NCI-H345 (cell line): ENCODE measurements at regions not wholly inside any gene's neighbourhood (a gene's known extent, or its start where the extent isn't known, plus 50 kb on each side); places are given as distances from the start of the nearest gene placed in this dataset.

Experiments used
- DNase-seq: peaks from one replicate; lab custom pipeline; 2025; lab: John Stamatoyannopoulos, UW

DNA sequence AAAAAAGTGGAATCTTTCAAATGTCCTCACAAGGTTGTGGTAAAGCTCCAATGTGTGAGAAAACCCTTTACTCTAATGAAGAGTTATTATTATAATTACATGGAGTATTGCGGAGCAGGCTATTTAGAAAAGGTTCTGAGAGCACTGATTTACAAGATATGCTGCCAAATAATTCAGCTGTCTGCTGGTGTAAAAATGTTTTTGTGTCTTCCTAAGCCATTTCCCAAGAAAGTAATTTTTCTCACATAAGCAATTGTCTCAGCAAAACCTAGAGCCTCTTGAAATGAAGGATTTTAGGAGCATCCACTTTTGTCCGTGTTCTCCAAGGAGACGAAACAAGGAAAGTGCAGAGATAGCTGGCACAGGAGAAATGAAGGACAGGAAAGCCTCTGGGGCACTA, 229.6 kb upstream of the STARD13 start:
- no peak for DNase-seq

DNA sequence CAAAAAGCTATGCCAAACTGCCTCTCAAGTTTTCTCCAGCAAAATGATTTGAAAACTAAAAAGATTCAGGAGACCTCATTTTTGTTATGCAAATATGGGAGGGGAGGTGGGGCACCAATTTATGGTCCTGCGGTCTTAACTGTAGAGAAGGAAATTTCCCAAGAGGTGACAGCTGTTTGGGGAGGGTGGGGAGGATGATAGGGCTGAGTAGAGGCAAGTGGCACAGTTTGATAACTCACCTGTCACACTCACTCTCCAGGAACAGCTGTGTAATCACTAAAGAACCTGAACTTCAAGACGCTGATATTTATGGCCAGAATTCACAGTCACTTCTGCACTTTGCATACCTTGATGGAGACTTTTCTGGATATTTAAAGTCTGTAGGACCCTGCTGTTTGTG, 232.9 kb upstream of the STARD13 start:
- no peak for DNase-seq

- DNase-seq = no peak
Measured at GRCh38 chr13:33519561-33520467, 234.3 kb upstream of the STARD13 start.

- no peak for DNase-seq
Measured at GRCh38 chr13:33520468-33520839, 234.9 kb upstream of the STARD13 start.

DNA sequence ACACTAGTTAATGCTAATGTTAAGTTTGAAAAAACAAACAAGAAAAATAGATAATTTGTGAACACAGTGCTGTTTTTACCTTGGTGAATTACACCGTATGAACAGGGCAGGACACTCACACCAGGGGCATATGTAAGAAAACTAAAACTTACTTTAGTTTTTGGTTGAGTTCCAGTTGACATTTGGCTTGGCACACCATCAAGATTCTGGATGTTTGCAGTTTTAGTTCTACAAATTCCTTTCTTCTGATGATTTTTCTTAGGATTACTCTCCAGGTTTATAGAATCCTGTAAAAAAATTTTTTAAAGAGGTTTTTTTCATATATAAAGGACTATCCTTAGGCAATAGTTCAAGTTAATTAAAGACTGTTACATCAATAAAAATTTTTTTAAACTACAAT, 238.5 kb upstream of the STARD13 start:
- DNase-seq = no peak

GRCh38 chr13:33525763-33526162, 240.2 kb upstream of the STARD13 start:
- no peak for DNase-seq

DNA sequence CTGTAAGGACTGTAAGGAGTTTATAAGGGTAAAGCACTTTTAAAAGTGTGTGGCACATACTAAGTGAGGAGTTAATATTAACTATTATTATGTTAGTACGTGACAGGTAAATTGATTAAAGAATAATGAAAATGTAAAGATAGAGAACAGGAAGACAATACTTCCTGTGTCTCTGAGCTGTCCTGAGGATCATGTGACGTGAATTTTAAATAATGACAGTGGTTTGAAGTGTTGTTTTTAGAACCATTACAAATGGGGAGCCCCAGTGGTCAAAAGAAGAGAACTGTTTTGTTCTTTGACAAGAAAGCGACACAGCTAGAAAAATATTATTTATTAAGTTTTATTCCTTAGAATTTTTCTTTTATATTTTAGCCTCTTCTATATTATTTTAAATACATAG, 241.2 kb upstream of the STARD13 start:
- DNase-seq = no peak

- no peak for DNase-seq
Measured at GRCh38 chr13:33528896-33529295, 243.3 kb upstream of the STARD13 start.

- no peak for DNase-seq
Measured at GRCh38 chr13:33531484-33531883, 245.9 kb upstream of the STARD13 start.

- no peak for DNase-seq
Measured at GRCh38 chr13:33535061-33535460, 249.5 kb upstream of the STARD13 start.

DNA sequence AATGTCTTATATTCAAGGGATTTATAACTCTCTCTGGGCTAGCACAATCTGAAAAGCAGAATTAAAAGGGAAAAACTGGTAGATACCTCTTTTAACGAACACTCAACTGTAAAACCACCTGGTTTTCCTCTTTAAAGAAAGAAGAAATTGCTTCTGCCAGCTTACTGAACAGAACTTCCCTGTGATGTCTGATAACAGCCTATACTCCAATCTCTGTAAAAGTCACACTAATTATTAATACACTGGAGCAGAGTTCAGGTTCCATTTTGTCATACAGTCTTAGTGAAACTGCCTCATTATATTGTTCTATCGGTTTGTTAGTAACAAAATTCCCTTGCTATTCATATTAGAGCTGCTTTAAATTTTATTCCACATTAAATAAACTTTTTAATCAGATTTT, 251.0 kb upstream of the STARD13 start:
- no peak for DNase-seq

GRCh38 chr13:33537026-33537425, 251.5 kb upstream of the STARD13 start:
- DNase-seq = no peak

DNA sequence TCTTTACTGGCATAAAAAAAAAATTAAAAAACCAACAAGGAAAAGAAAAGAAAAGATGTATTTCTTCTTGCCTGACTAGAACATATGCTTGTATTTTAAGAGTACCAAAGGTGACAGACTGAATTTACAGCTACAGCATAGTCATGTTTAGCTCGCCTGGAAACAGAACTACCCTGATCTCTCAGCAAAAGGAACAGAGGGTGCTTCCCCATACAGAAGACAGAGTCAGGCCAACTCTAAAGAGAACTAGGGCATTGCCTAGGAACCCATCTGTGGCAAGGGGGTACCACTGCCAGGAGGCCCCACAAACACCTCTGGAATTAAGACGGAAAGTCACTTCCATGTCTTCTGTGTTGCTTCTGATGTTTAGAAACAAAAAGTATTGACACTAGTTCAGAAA, 252.1 kb upstream of the STARD13 start:
- DNase-seq = no peak

DNA sequence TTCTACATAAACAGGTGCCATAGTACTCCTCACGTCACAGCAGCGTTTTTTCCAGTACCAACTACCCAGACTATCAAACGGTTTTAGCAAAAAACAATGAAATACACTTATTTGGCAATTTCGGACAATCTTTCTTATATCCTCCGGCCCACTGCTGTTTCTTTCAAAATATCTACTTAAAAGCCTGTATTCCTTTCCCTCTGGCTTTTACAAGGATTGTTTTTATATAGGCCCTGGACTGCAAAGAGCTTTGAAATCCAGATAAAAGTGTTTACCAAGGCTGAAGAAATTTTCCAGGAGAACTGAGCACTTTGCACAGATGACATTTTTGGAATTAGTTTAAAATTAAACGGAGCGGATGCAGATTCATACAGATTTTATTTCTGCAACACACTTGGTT, 255.9 kb upstream of the STARD13 start:
- DNase-seq = no peak

GRCh38 chr13:33541962-33542308, 256.4 kb upstream of the STARD13 start:
- DNase-seq = no peak

GRCh38 chr13:33542309-33543088, 256.9 kb upstream of the STARD13 start:
- DNase-seq = peak; percentile 95

DNA sequence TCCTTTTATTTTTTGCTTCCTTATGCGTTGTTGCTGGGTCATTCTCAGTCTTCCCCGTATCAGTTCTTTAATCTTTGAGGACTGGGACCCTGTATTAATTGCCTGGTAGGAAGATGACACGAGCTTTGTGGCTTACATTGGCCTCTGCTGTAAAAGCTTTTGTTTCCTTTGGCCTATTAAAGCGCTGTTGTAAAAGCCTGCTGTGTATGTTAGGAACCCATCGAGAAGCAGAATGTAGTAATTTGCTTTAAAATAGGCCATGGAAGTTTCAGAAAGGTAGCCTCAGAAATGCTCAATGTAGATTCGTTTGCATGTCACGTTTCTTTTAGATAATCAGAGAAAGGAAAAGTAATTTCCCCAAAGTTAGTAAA, 257.5 kb upstream of the STARD13 start:
- peak; percentile 60 for DNase-seq

DNA sequence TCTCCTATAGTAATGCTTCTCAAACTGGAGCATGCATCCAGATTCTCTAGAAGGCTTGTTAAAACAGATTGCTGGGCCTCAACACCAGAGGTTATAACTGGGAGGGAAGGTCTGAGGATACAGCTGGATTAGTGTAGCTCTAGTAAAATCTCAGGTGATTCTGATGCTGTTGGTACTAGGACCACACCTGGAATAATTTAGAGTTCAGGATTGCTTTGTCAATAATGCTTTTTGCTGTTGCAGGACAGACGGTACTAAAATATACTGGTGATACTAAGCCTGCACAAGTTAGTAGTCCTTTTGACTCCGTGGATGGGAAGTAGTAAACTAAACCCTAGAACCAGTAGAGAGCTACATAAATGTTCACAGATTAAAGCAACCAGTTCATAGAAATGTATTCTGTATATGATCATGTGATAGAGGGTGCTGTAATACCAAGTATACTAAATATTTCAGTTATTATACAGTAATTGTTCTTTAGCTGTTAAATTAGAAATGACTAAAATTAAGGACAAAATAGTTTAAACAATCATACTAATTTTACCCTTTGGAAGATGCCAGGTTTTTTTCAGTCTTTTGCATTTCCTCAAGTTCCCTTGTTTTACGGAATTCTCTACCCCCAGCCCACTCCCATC, 258.2 kb upstream of the STARD13 start:
- DNase-seq = peak; percentile 30

- DNase-seq = no peak
Measured at GRCh38 chr13:33544308-33544707, 258.8 kb upstream of the STARD13 start.

GRCh38 chr13:33545492-33545891, 259.9 kb upstream of the STARD13 start:
- DNase-seq = no peak

GRCh38 chr13:33547035-33547434, 261.5 kb upstream of the STARD13 start:
- DNase-seq = no peak

DNA sequence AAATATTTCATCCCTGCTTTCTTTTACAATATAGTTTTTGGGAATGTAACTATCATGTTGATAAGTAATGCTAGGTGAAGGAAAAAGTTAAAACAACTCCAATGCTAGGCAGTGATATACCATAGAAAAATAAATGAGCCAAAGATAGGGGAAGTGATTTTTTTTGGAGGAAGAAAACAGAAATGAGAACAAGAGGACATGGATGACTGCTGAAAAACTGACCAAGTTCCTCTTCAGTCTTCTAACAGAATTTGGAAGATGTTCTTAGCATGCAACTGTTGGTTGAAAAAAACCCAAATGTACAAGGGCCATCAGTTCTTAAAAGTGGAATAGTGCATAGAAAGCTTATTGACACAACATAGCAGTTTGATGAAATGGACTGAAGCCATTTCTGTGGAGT, 262.5 kb upstream of the STARD13 start:
- no peak for DNase-seq

GRCh38 chr13:33550276-33550675, 264.7 kb upstream of the STARD13 start:
- no peak for DNase-seq
